ENCODE measurements at regions not wholly inside any gene's neighbourhood (a gene's known extent, or its start where the extent isn't known, plus 50 kb on each side); places are given as distances from the start of the nearest gene placed in this dataset.

GRCh38 chr1:55932402-55932801, 647.0 kb downstream of the PLPP3 start:
- no peaks in the 10 kb centered on the region for H3K4me1 ChIP-seq
- H3K4me2 ChIP-seq = no peak overlapping the region
- no peak for DNase-seq (ENCODE audit: low read depth in 1 of 2, low spot score in 1 of 2)
- no peak for FAIRE-seq
- 94% methylated on average over 1 of the region's 1 CpG for WGBS (ENCODE audit: missing lambda C conversion rate)
- POLR2A ChIA-PET = no interaction called here
- H3K4me3 ChIP-seq = no peak overlapping the region
- no peak for ATAC-seq
- TF ChIP-seq MAFK (IDR thresholded peaks at IDR 0.05; ENCODE audit: partially characterized antibody) (no peak), JUN (IDR thresholded peaks at IDR 0.05) (no peak), CEBPB (IDR thresholded peaks at IDR 0.05) (no peak), SMC3 (IDR thresholded peaks at IDR 0.05) (no peak), FOSL2 (IDR thresholded peaks at IDR 0.05) (no peak), FOSL2 (CRISPR knock-in tag; IDR thresholded peaks at IDR 0.05) (no peak), ATOH8 (CRISPR knock-in tag; IDR thresholded peaks at IDR 0.05; ENCODE audit: low read depth) (no peak), HDAC2 (IDR thresholded peaks at IDR 0.05) (no peak), HMGXB4 (CRISPR knock-in tag; IDR thresholded peaks at IDR 0.05; ENCODE audit: borderline replicate concordance) (no peak), MAX (IDR thresholded peaks at IDR 0.05) (no peak), E2F6 (IDR thresholded peaks at IDR 0.05; ENCODE audit: borderline replicate concordance, low read depth) (no peak), ZNF302 (CRISPR knock-in tag; IDR thresholded peaks at IDR 0.05) (no peak), FOSB (CRISPR knock-in tag; IDR thresholded peaks at IDR 0.05) (no peak), KDM1A (IDR thresholded peaks at IDR 0.05; ENCODE audit: low read depth) (no peak), KDM5A (IDR thresholded peaks at IDR 0.05) (no peak), ZFP36 (IDR thresholded peaks at IDR 0.05; ENCODE audit: borderline replicate concordance, partially characterized antibody) (no peak)
- no peak overlapping the region for H3K27ac ChIP-seq
- no peaks in the 10 kb centered on the region for H3K9me3 ChIP-seq
- CTCF ChIA-PET = interaction anchor here (0.6 kb wide), 1 partner anchor 93 kb away, joined by 3 read pairs; no protein-coding TSS in a partner anchor

GRCh38 chr1:55931081-55931940, 648.1 kb downstream of the PLPP3 start:
- no peaks in the 10 kb centered on the region for H3K4me1 ChIP-seq
- no peak for FAIRE-seq
- no peak for TF ChIP-seq JUN (IDR thresholded peaks at IDR 0.05)
- no peak for TF ChIP-seq RNF2 (IDR thresholded peaks at IDR 0.05; ENCODE audit: borderline replicate concordance, low read depth)
- TF ChIP-seq KDM1A (IDR thresholded peaks at IDR 0.05; ENCODE audit: low read depth) = no peak
- no peak for TF ChIP-seq E2F6 (IDR thresholded peaks at IDR 0.05; ENCODE audit: borderline replicate concordance, low read depth)
- no peak for TF ChIP-seq GATA3 (IDR thresholded peaks at IDR 0.05; ENCODE audit: borderline replicate concordance)
- TF ChIP-seq FOSB (CRISPR knock-in tag; IDR thresholded peaks at IDR 0.05) = no peak
- TF ChIP-seq ZNF302 (CRISPR knock-in tag; IDR thresholded peaks at IDR 0.05) = no peak
- TF ChIP-seq HOXB13 (CRISPR knock-in tag; IDR thresholded peaks at IDR 0.05; ENCODE audit: low read depth) = no peak
- TF ChIP-seq PBX3 (IDR thresholded peaks at IDR 0.05) = no peak
- TF ChIP-seq ZFP36 (IDR thresholded peaks at IDR 0.05; ENCODE audit: borderline replicate concordance, partially characterized antibody) = no peak
- no peak for TF ChIP-seq KDM5A (IDR thresholded peaks at IDR 0.05)
- TF ChIP-seq CHD2 (IDR thresholded peaks at IDR 0.05; ENCODE audit: low read length, partially characterized antibody) = no peak
- TF ChIP-seq RFX5 (IDR thresholded peaks at IDR 0.05) = no peak
- TF ChIP-seq ELK1 (IDR thresholded peaks at IDR 0.05; ENCODE audit: low read depth, low read length) = no peak
- TF ChIP-seq FOXS1 (CRISPR knock-in tag; IDR thresholded peaks at IDR 0.05) = no peak
- TF ChIP-seq HDAC2 (IDR thresholded peaks at IDR 0.05) = no peak
- no peak for TF ChIP-seq POLR2A (IDR thresholded peaks at IDR 0.05; ENCODE audit: low read length)
- TF ChIP-seq JUNB (IDR thresholded peaks at IDR 0.05) = no peak
- no peak for TF ChIP-seq ZC3H11A (IDR thresholded peaks at IDR 0.05)
- H3K4me2 ChIP-seq = no peak overlapping the region
- no peaks in the 10 kb centered on the region for H3K9me3 ChIP-seq
- WGBS (ENCODE audit: missing lambda C conversion rate) = 67% methylated on average over 4 of the region's 4 CpGs
- H3K4me3 ChIP-seq = no peak overlapping the region
- ATAC-seq = no peak
- no peak for DNase-seq (ENCODE audit: low read depth in 1 of 2, low spot score in 1 of 2)
- POLR2A ChIA-PET = no interaction called here
- CTCF ChIA-PET = interaction anchor here (0.6 kb wide), 1 partner anchor 92 kb away, joined by 3 read pairs; no protein-coding TSS in a partner anchor
- no peak overlapping the region for H3K27ac ChIP-seq
